ENCODE measurements at regions not wholly inside any gene's neighbourhood (a gene's known extent, or its start where the extent isn't known, plus 50 kb on each side); places are given as distances from the start of the nearest gene placed in this dataset.

GRCh38 chr15:56817321-56818080 lies 84.2 kb upstream of the ZNF280D start:
- Mint-ChIP-seq H3K9me3 (no peaks in the 10 kb centered on the region), H3K4me1 (peaks cover 0 to 4% of the 10 kb centered on the region in 2 experiments; a peak in 1 of 4 replicates), H3K36me3 (ENCODE audit: insufficient read depth in 1 of 3, low read depth in 3 of 3) (no peaks in the 10 kb centered on the region), H3K4me3 (no peak overlapping the region), H3K27ac (peak overlapping the region in 1 of 3 experiments; percentile 36; a peak in 1 of 7 replicates), H3K27me3 (ENCODE audit: low read depth) (no peaks in the 10 kb centered on the region)
- Histone ChIP-seq H2AFZ (ENCODE audit: low read length) (no peak overlapping the region), H2BK5ac (ENCODE audit: insufficient read length, low read length) (no peak overlapping the region), H4K91ac (ENCODE audit: insufficient read length, low read depth, low read length) (no peak overlapping the region), H3K27ac (ENCODE audit: insufficient read length, low read depth, low read length) (no peak overlapping the region), H3K9me3 (ENCODE audit: control insufficient read depth, low read depth, low read length) (no peaks in the 10 kb centered on the region), H3K9ac (ENCODE audit: extremely low read depth, insufficient read length, low read length) (no peak overlapping the region), H4K8ac (replicated peaks; ENCODE audit: insufficient read length, low read depth, low read length) (no peak overlapping the region), H3K4me1 (ENCODE audit: insufficient read depth, low read length) (no peaks in the 10 kb centered on the region), H3K23ac (ENCODE audit: insufficient read length, low read depth, low read length) (no peak overlapping the region), H3T11ph (ENCODE audit: low read length) (no peak overlapping the region), H2BK120ac (ENCODE audit: low read depth, low read length, poor library complexity, severe bottlenecking) (no peak overlapping the region), H3K56ac (ENCODE audit: insufficient read length, low read depth, low read length) (no peak overlapping the region), H2BK20ac (ENCODE audit: low read depth, low read length, poor library complexity, severe bottlenecking) (no peak overlapping the region), H2AK5ac (ENCODE audit: insufficient read length, low read length) (no peak overlapping the region), H4K20me1 (ENCODE audit: control insufficient read depth, insufficient read depth, insufficient read length) (no peaks in the 10 kb centered on the region), H3K4ac (ENCODE audit: low read depth, low read length) (no peak overlapping the region), H3K79me1 (ENCODE audit: insufficient read depth, low read depth, low read length, poor library complexity, severe bottlenecking) (no peaks in the 10 kb centered on the region), H3K14ac (ENCODE audit: insufficient read depth, low read length) (no peak overlapping the region), H4K5ac (ENCODE audit: insufficient read length, low read depth, low read length) (no peak overlapping the region), H2BK15ac (ENCODE audit: low read depth, low read length) (no peak overlapping the region), H3K18ac (ENCODE audit: insufficient read length, low read depth, low read length) (no peak overlapping the region), H2BK12ac (ENCODE audit: insufficient read length, low read depth, low read length) (no peak overlapping the region), H3K27me3 (ENCODE audit: insufficient read depth, low read length) (no peaks in the 10 kb centered on the region), H3K23me2 (ENCODE audit: insufficient read length, low read depth, low read length, poor library complexity, severe bottlenecking) (no peaks in the 10 kb centered on the region), H3K79me2 (ENCODE audit: insufficient read depth, low read length) (no peaks in the 10 kb centered on the region), H3K4me2 (ENCODE audit: insufficient read depth, insufficient read length, low read length) (no peak overlapping the region)
- DNase-seq = no peak
- no CpG with 5 or more reads among the region's 1 CpG for WGBS (ENCODE audit: extremely low coverage, insufficient read length, low lambda C conversion rate)
- no peak for TF ChIP-seq CTCF (conservative IDR thresholded peaks at IDR 0.05)
